ENCODE measurements at regions not wholly inside any gene's neighbourhood (a gene's known extent, or its start where the extent isn't known, plus 50 kb on each side); places are given as distances from the start of the nearest gene placed in this dataset.
"Not testable (repeated sequence)": the region's sequence is repeated elsewhere in the genome, so short reads cannot be mapped to it uniquely, and the experiment has no call there.

GRCh38 chr15:30688684-30689083 is 62.8 kb downstream of the ARHGAP11B start:
- not testable (repeated sequence) for H3K4me3 ChIP-seq (ENCODE audit: low read depth, low read length); DNase-seq (ENCODE audit: low read depth)

GRCh38 chr15:30690153-30690552 is 64.2 kb downstream of the ARHGAP11B start:
- not testable (repeated sequence) for DNase-seq (ENCODE audit: low read depth); H3K4me3 ChIP-seq (ENCODE audit: low read depth, low read length)

GRCh38 chr15:30695811-30696210 is 69.9 kb downstream of the ARHGAP11B start:
- H3K4me3 ChIP-seq (ENCODE audit: low read depth, low read length); DNase-seq (ENCODE audit: low read depth): not testable (repeated sequence)

DNA sequence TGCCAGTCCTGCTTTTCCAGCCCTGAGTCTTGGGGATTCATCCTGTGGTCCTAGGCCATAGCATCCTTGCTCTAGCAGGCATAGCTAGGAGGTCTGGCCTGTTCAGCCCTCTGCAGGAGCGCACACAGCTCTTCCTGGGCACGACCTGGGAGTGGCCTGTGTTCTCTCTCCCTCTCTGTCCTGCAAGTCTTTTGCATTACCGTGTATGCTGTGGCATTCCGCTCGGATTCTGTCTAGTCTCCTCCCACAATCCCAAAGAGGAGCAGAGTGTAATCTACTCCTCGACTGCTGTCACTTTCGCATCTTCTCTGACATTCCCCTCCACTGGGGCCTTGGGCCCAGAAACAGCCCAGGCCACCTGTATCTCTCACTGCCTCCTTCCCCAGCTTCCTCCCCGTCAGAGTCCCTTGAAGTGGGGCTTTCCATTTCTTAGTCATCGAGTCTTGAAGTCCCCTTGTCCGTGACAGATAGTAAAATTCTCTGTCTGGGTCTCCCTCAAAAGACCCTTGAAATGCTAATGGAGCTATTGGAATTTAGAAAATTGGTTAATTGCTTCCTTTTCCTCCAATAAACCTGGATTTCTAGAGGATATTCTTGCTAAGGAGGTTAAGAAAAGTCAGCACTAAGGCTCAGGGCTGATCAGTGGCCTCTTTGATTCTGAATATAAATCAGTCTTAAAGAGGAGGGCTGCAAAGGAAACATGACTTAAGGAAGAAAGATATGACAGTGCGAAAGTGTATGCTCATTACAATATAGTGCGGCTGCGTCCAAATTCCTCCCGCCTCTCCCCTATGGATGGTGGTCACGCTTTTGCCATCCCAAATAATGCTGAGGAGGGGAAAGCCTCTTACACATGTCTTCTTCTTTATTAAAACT is 70.7 kb downstream of the ARHGAP11B start:
- H3K4me3 ChIP-seq (ENCODE audit: low read depth, low read length); DNase-seq (ENCODE audit: low read depth): not testable (repeated sequence)

DNA sequence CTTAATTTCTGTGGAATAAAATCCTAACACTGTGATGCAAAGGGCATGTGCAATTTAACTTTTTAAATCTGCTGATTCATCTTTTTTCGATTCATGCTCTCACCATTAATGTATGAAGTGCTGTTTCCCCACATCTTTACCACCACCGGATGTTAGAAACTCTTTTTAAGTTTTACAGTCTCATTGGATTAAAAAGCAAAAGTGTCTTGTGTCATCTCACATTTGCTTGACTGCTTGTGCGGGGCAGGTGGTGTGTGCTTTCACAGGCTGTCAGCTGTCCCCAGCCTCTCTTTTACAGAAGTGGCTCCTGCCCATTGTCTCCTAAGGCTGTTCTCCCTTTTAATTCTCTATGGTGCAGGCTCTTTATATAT is 71.4 kb downstream of the ARHGAP11B start:
- H3K4me3 ChIP-seq (ENCODE audit: low read depth, low read length); DNase-seq (ENCODE audit: low read depth): not testable (repeated sequence)

- not testable (repeated sequence) for DNase-seq (ENCODE audit: low read depth); H3K4me3 ChIP-seq (ENCODE audit: low read depth, low read length)
These were observed 74.2 kb downstream of the ARHGAP11B start for GRCh38 chr15:30700006-30700597.

- DNase-seq (ENCODE audit: low read depth); H3K4me3 ChIP-seq (ENCODE audit: low read depth, low read length): not testable (repeated sequence)
These were observed 82.2 kb downstream of the ARHGAP11B start for GRCh38 chr15:30707976-30708685.

DNA sequence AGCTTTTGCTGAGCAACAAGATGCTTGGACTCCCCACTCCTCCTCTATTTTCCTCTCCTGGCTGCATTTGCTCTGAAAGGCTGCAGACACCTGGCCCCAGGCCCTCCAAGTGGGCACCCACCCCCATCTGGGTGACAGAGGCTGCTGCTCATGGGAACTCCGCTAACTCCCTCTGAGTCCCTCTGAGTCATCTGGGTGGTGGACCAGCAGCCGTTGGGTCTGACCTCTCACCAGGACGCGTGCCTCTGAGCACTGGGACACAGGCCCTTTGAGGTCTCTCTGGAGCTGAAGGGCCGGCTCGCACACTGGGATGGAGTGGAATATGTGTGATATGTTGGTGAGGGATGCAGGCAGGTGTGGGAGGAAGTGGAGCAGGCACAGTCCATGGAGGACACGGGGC is 82.9 kb downstream of the ARHGAP11B start:
- not testable (repeated sequence) for DNase-seq (ENCODE audit: low read depth); H3K4me3 ChIP-seq (ENCODE audit: low read depth, low read length)

- not testable (repeated sequence) for DNase-seq (ENCODE audit: low read depth); H3K4me3 ChIP-seq (ENCODE audit: low read depth, low read length)
These were observed 92.2 kb downstream of the ARHGAP11B start for GRCh38 chr15:30718038-30718643.

GRCh38 chr15:30719363-30719762 is 93.4 kb downstream of the ARHGAP11B start:
- not testable (repeated sequence) for DNase-seq (ENCODE audit: low read depth)

DNA sequence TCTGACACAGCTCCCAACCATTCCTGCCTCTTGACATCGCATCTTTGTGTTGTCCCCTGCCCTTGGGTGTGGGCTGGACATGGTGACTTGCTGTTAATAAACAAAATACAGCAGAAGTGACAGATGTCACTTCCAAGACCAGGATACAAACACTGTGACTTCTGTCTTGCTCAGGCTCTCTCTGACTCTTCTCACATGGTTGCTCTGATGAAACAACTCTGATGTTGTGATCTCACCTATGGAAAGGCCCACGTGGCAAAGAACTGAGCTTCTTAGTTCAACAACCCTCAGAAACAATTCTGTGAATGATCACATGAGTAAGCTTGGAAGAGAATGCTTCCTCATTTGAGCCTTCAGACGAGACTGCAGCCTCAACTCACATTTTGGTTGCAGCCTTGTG is 94.9 kb downstream of the ARHGAP11B start:
- not testable (repeated sequence) for H3K4me3 ChIP-seq (ENCODE audit: low read depth, low read length); DNase-seq (ENCODE audit: low read depth)

More at GRCh38 chr15:30719363-30719762, 93.4 kb downstream of the ARHGAP11B start:
- H3K4me3 ChIP-seq (ENCODE audit: low read depth, low read length) = not testable (repeated sequence)

DNA sequence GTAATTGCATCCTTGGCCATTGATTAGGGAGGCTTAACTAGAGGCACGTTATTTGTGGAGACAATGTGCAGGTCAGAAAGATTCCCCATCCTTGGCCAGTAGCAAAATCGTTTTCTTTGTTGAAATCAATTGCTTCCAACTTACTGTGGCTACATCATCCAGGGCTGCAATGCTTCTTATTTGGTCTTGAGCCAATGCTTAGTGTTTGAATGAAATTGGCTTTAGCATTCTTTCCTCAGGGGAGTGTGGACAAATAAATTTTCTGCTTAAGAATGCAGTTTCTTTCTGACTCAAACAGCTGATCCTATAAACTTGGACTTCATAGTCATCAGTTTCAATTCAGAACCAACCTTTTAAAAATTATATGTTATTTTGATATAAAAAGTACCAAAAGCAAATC is 95.6 kb downstream of the ARHGAP11B start:
- not testable (repeated sequence) for DNase-seq (ENCODE audit: low read depth); H3K4me3 ChIP-seq (ENCODE audit: low read depth, low read length)

GRCh38 chr15:30723540-30724175 is 97.7 kb downstream of the ARHGAP11B start:
- H3K4me3 ChIP-seq (ENCODE audit: low read depth, low read length); DNase-seq (ENCODE audit: low read depth): not testable (repeated sequence)

DNA sequence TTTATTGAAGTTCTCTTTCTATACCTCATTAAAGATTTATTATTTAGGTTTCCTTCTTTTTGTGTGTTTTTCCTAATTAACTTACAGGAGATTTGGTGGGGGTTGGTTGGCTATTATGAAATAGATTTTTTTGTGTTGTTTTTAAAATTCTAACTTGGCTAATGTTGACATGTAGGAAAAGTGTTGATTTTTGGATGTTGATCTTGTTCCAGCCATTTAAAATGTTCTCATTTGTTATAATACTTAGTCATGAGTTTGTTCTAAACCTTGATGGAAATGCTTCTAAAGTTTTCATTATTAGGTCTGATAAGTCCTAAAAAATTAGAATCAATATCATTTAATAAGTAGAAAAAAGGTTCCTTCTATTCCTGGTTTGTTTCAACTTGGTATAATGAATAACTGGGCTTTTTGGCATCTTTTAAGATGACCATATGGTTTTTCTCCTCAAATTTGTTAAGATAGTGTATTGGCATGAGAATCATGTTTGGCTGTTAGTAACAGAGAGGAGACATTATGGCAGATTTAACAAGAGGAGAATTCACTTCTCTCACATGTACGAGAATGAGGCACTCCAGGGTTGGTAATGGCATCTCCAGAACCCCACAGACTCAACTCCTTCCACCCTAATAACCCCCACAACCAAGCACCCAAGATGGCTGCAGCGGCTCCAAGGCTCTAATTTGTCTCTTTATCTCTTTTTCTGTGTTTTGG is 104.1 kb downstream of the ARHGAP11B start:
- DNase-seq (ENCODE audit: low read depth); H3K4me3 ChIP-seq (ENCODE audit: low read depth, low read length): not testable (repeated sequence)

- H3K4me3 ChIP-seq (ENCODE audit: low read depth, low read length); DNase-seq (ENCODE audit: low read depth): not testable (repeated sequence)
These were observed 104.7 kb downstream of the ARHGAP11B start for GRCh38 chr15:30730633-30731032.

DNA sequence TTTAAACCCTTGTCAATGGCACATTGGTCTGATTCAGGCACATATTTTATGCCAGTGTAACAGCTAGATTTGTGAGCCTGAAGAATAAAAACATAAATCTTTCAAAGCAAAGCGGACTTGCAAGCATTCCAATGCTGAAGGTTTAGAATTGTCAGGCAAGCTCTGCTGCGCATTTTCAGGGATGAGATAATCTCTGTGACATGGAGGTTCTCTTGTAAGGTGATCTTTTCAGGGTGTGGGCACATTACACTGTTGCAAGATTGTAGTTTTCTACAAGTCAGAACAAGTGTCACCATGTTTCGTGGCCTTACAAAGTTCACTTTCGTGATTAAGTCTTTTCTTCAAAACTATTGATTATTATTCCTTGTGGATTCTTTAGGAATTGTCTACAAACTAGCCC is 106.2 kb downstream of the ARHGAP11B start:
- DNase-seq (ENCODE audit: low read depth); H3K4me3 ChIP-seq (ENCODE audit: low read depth, low read length): not testable (repeated sequence)

GRCh38 chr15:30735884-30736564 is 110.1 kb downstream of the ARHGAP11B start:
- not testable (repeated sequence) for DNase-seq (ENCODE audit: low read depth); H3K4me3 ChIP-seq (ENCODE audit: low read depth, low read length)

- H3K4me3 ChIP-seq (ENCODE audit: low read depth, low read length); DNase-seq (ENCODE audit: low read depth): not testable (repeated sequence)
These were observed 116.9 kb downstream of the ARHGAP11B start for GRCh38 chr15:30742796-30743195.

Measured in NB4 (cell line).